Peyer's patch (tissue), 4 donors: ENCODE measurements at regions not wholly inside any gene's neighbourhood (a gene's known extent, or its start where the extent isn't known, plus 50 kb on each side); places are given as distances from the start of the nearest gene placed in this dataset.
"Not testable (repeated sequence)": the region's sequence is repeated elsewhere in the genome, so short reads cannot be mapped to it uniquely, and the experiment has no call there.

Experiments
- DNase-seq, 3 donors: peaks; one replicate each; pipeline ENCODE4 v3.0.0-alpha.2; 2017 to 2019
- H3K27ac ChIP-seq, 4 donors: fragments of 200-600 bp; sonication (generic); one replicate each; pipeline ENCODE4 v1.5.1; 2016 to 2019
- H3K27me3 ChIP-seq, 2 donors: fragments of 200-600 bp; sonication (generic); one replicate each; pipeline ENCODE4 v1.5.1; 2019
- H3K36me3 ChIP-seq, 3 donors: fragments of 200-600 bp; sonication (generic); one replicate each; pipeline ENCODE4 v1.5.1; 2016 to 2019
- H3K4me1 ChIP-seq, 4 donors: fragments of 200-600 bp; sonication (generic); one replicate each; pipeline ENCODE4 v1.5.1; 2016 to 2019
- H3K4me3 ChIP-seq, 4 donors: fragments of 200-600 bp; sonication (generic); 1 replicate in 3 of 4; 2 replicates in 1 of 4; pipeline ENCODE4 v1.5.1; 2016 to 2019; ENCODE audit warnings: mild to moderate bottlenecking in 1 of 4
- H3K9me3 ChIP-seq, 4 donors: fragments of 200-600 bp; sonication (generic); one replicate each; pipeline ENCODE4 v1.5.1; 2016 to 2019; ENCODE audit warnings: mild to moderate bottlenecking in 1 of 4
- CTCF ChIP-seq, 6 experiments: fragments of 450-650 bp in 4 of 6; fragments of 200-600 bp in 2 of 6; sonication (generic) in 1 of 6; IDR thresholded peaks; one replicate each; pipeline ENCODE4 v1.5.1; 2017 to 2019; ENCODE audit warnings: antibody characterized with exemption in 6 of 6, mild to moderate bottlenecking in 3 of 6, moderate library complexity in 1 of 6
- POLR2A ChIP-seq, 2 donors: fragments of 450-650 bp; IDR thresholded peaks; one replicate each; pipeline ENCODE4 v1.5.1; 2017; ENCODE audit warnings: antibody characterized with exemption in 2 of 2, mild to moderate bottlenecking in 2 of 2, moderate library complexity in 2 of 2

DNA sequence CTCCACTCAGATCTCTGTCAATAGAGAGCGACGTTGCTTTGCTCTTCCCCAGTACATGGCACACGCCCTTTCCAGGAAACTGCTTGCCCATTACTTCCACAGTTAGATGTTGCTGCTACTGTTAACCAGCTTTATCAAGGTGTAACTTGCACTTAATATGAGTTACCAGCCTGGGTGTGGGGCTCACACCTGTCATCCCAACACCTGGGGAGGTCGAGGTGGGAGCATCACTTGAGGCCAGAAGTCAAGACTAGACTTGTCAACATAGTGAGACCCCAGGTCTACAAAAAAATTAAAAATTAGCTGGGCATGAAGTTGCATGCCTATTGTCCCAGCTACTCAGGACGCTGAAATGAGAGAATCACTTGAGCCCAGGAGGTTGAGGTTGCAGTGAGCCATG, 177.1 kb upstream of the B3GAT1 start:
- Histone ChIP-seq H3K4me1 (peaks cover 0 to 21% (median 2%) of the 10 kb centered on the region in 4 donors), H3K27me3 (no peaks in the 10 kb centered on the region), H3K36me3 (no peaks in the 10 kb centered on the region), H3K9me3 (no peaks in the 10 kb centered on the region), H3K27ac (no peak overlapping the region), H3K4me3 (no peak overlapping the region)
- DNase-seq, result no peak
- no peak for TF ChIP-seq CTCF (IDR thresholded peaks at IDR 0.05)
- no peak for TF ChIP-seq POLR2A (IDR thresholded peaks at IDR 0.05)

GRCh38 chr11:134588460-134589110, 176.5 kb upstream of the B3GAT1 start:
- not testable (repeated sequence) for H3K36me3 ChIP-seq, H3K27me3 ChIP-seq, H3K4me3 ChIP-seq, DNase-seq, H3K27ac ChIP-seq, H3K9me3 ChIP-seq
- H3K4me1 ChIP-seq, result peaks cover 0 to 24% (median 2%) of the 10 kb centered on the region in 4 donors

GRCh38 chr11:134587345-134587744, 175.3 kb upstream of the B3GAT1 start:
- Histone ChIP-seq H3K36me3 (no peaks in the 10 kb centered on the region), H3K9me3 (no peaks in the 10 kb centered on the region), H3K27ac (no peak overlapping the region), H3K27me3 (no peaks in the 10 kb centered on the region), H3K4me1 (peaks cover 0 to 24% (median 2%) of the 10 kb centered on the region in 4 donors), H3K4me3 (no peak overlapping the region)
- TF ChIP-seq POLR2A (IDR thresholded peaks at IDR 0.05), result no peak
- peak in 1 of 3 donors; percentile 58 for DNase-seq

GRCh38 chr11:134586726-134587125, 174.7 kb upstream of the B3GAT1 start:
- Histone ChIP-seq H3K27ac (no peak overlapping the region), H3K36me3 (no peaks in the 10 kb centered on the region), H3K4me1 (peaks cover 0 to 24% (median 2%) of the 10 kb centered on the region in 4 donors), H3K9me3 (no peaks in the 10 kb centered on the region), H3K27me3 (no peaks in the 10 kb centered on the region), H3K4me3 (no peak overlapping the region)
- no peak for DNase-seq
- TF ChIP-seq POLR2A (IDR thresholded peaks at IDR 0.05) (no peak), CTCF (IDR thresholded peaks at IDR 0.05) (no peak)

- no peak for DNase-seq
- no peaks in the 10 kb centered on the region for H3K9me3 ChIP-seq
Observed at GRCh38 chr11:134585666-134586610, 173.9 kb upstream of the B3GAT1 start.

More at GRCh38 chr11:134585666-134586610, 173.9 kb upstream of the B3GAT1 start:
- Histone ChIP-seq H3K27ac (no peak overlapping the region), H3K4me3 (no peak overlapping the region), H3K4me1 (peaks cover 0 to 24% (median 2%) of the 10 kb centered on the region in 4 donors), H3K27me3 (no peaks in the 10 kb centered on the region), H3K36me3 (no peaks in the 10 kb centered on the region)
- TF ChIP-seq POLR2A (IDR thresholded peaks at IDR 0.05), result no peak
- no peak for TF ChIP-seq CTCF (IDR thresholded peaks at IDR 0.05)
